Renal cortex interstitium (tissue), 11 donors: ENCODE measurements at regions not wholly inside any gene's neighbourhood (a gene's known extent, or its start where the extent isn't known, plus 50 kb on each side); places are given as distances from the start of the nearest gene placed in this dataset.
A peak's percentile ranks its signal among the peaks of the same experiment; 100 is the strongest.

Experiments used
- DNase-seq, 11 donors: peaks; one replicate each; pipeline ENCODE4 v3.0.0-alpha.2; 2013; ENCODE audit warnings: low read depth in 9 of 11, low spot score in 4 of 11; ENCODE audit errors: extremely low read depth in 1 of 11

- DNase-seq, result no peak
These were observed 117.8 kb downstream of the SETD4 start for GRCh38 chr21:35942211-35943144.

- peak in 8 of 11 donors; percentile 38 to 68 (median 48) for DNase-seq
These were observed 120.0 kb downstream of the SETD4 start for GRCh38 chr21:35940074-35940927.

GRCh38 chr21:35938446-35938845 lies 121.9 kb downstream of the SETD4 start:
- no peak for DNase-seq

GRCh38 chr21:35933466-35933865 lies 126.9 kb downstream of the SETD4 start:
- DNase-seq, result no peak

GRCh38 chr21:35932232-35932911 lies 128.0 kb downstream of the SETD4 start:
- DNase-seq, result peak in 3 of 11 donors; percentile 12 to 24 (median 19)

- DNase-seq, result no peak
These were observed 130.4 kb downstream of the SETD4 start for GRCh38 chr21:35929901-35930300.

- DNase-seq, result no peak
These were observed 133.1 kb downstream of the SETD4 start for GRCh38 chr21:35927262-35927661.

- DNase-seq, result no peak
These were observed 134.2 kb downstream of the SETD4 start for GRCh38 chr21:35926003-35926740.

- DNase-seq, result peak in 4 of 11 donors; percentile 20 to 32 (median 27)
These were observed 134.8 kb downstream of the SETD4 start for GRCh38 chr21:35925497-35925896.

- DNase-seq, result no peak
These were observed 135.5 kb downstream of the SETD4 start for GRCh38 chr21:35924714-35925301.

- no peak for DNase-seq
These were observed 136.4 kb downstream of the SETD4 start for GRCh38 chr21:35923971-35924370.

GRCh38 chr21:35922618-35923017 lies 137.7 kb downstream of the SETD4 start:
- DNase-seq, result no peak

- DNase-seq, result no peak
These were observed 138.9 kb downstream of the SETD4 start for GRCh38 chr21:35921471-35921870.

- DNase-seq, result no peak
These were observed 139.9 kb downstream of the SETD4 start for GRCh38 chr21:35920436-35920835.

GRCh38 chr21:35915030-35915429 lies 145.3 kb downstream of the SETD4 start:
- DNase-seq, result no peak

- no peak for DNase-seq
These were observed 148.7 kb downstream of the SETD4 start for GRCh38 chr21:35911412-35912191.

GRCh38 chr21:35909456-35910223 lies 150.7 kb downstream of the SETD4 start:
- no peak for DNase-seq
